ENCODE measurements at regions not wholly inside any gene's neighbourhood (a gene's known extent, or its start where the extent isn't known, plus 50 kb on each side); places are given as distances from the start of the nearest gene placed in this dataset.

GRCh38 chr11:95692526-95693260 lies 96.9 kb downstream of the FAM76B start:
- DNase-seq (ENCODE audit: low read depth), result peak; percentile 23

GRCh38 chr11:95690100-95690499 lies 99.5 kb downstream of the FAM76B start:
- no peak for DNase-seq (ENCODE audit: low read depth)

- DNase-seq (ENCODE audit: low read depth), result no peak
Measured at GRCh38 chr11:95688501-95689222, 100.9 kb downstream of the FAM76B start.

- no peak for DNase-seq (ENCODE audit: low read depth)
Measured at GRCh38 chr11:95688015-95688414, 101.6 kb downstream of the FAM76B start.

- DNase-seq (ENCODE audit: low read depth), result no peak
Measured at GRCh38 chr11:95686265-95686664, 103.3 kb downstream of the FAM76B start.

GRCh38 chr11:95684701-95685100 lies 104.9 kb downstream of the FAM76B start:
- DNase-seq (ENCODE audit: low read depth), result no peak

- DNase-seq (ENCODE audit: low read depth), result no peak
Measured at GRCh38 chr11:95684170-95684569, 105.4 kb downstream of the FAM76B start.

- DNase-seq (ENCODE audit: low read depth), result no peak
Measured at GRCh38 chr11:95682552-95682951, 107.0 kb downstream of the FAM76B start.

- peak; percentile 53 for DNase-seq (ENCODE audit: low read depth)
Measured at GRCh38 chr11:95680169-95680929, 109.2 kb downstream of the FAM76B start.

GRCh38 chr11:95678988-95679387 lies 110.6 kb downstream of the FAM76B start:
- DNase-seq (ENCODE audit: low read depth), result no peak

- DNase-seq (ENCODE audit: low read depth), result no peak
Measured at GRCh38 chr11:95676308-95676707, 113.3 kb downstream of the FAM76B start.

- no peak for DNase-seq (ENCODE audit: low read depth)
Measured at GRCh38 chr11:95675585-95675984, 114.0 kb downstream of the FAM76B start.

- no peak for DNase-seq (ENCODE audit: low read depth)
Measured at GRCh38 chr11:95674657-95675358, 114.8 kb downstream of the FAM76B start.

- DNase-seq (ENCODE audit: low read depth), result no peak
Measured at GRCh38 chr11:95671768-95672167, 117.8 kb downstream of the FAM76B start.

GRCh38 chr11:95668131-95668530 lies 121.5 kb downstream of the FAM76B start:
- no peak for DNase-seq (ENCODE audit: low read depth)

- no peak for DNase-seq (ENCODE audit: low read depth)
Measured at GRCh38 chr11:95661162-95661561, 128.4 kb downstream of the FAM76B start.

- no peak for DNase-seq (ENCODE audit: low read depth)
Measured at GRCh38 chr11:95660038-95660437, 129.5 kb downstream of the FAM76B start.

- no peak for DNase-seq (ENCODE audit: low read depth)
Measured at GRCh38 chr11:95659088-95659487, 130.5 kb downstream of the FAM76B start.

GRCh38 chr11:95655536-95655935 lies 134.0 kb downstream of the FAM76B start:
- no peak for DNase-seq (ENCODE audit: low read depth)

GRCh38 chr11:95653680-95654079 lies 135.9 kb downstream of the FAM76B start:
- DNase-seq (ENCODE audit: low read depth), result no peak

- no peak for DNase-seq (ENCODE audit: low read depth)
Measured at GRCh38 chr11:95653099-95653498, 136.5 kb downstream of the FAM76B start.

GRCh38 chr11:95652002-95652472 lies 137.5 kb downstream of the FAM76B start:
- DNase-seq (ENCODE audit: low read depth), result no peak
